Aorta (tissue), 5 donors: ENCODE measurements at regions not wholly inside any gene's neighbourhood (a gene's known extent, or its start where the extent isn't known, plus 50 kb on each side); places are given as distances from the start of the nearest gene placed in this dataset.

Experiments
- ATAC-seq: fragments of 200-7000 bp; cut with Tn5 transposase; one replicate; pipeline ENCODE4 v1.9.1; 2022; ENCODE audit warnings: moderate library complexity; ENCODE audit not compliant: low FRiP score
- DNase-seq, 2 donors: peaks; one replicate each; pipeline ENCODE4 v3.0.0-alpha.2; 2020
- H3K27ac ChIP-seq, 2 donors: one replicate each; pipeline ENCODE4 v1.5.1; 2013; ENCODE audit warnings: low read length in 2 of 2, mild to moderate bottlenecking in 2 of 2, moderate library complexity in 2 of 2, control low read depth in 1 of 2, inconsistent platforms in 1 of 2, low read depth in 1 of 2
- H3K27me3 ChIP-seq, 2 donors: one replicate each; pipeline ENCODE4 v1.6.1; 2013; ENCODE audit warnings: control low read depth in 1 of 2, low read length in 1 of 2, mild to moderate bottlenecking in 1 of 2, moderate library complexity in 1 of 2; ENCODE audit not compliant: insufficient read depth in 2 of 2, control insufficient read depth in 1 of 2
- H3K36me3 ChIP-seq, 2 donors: one replicate each; pipeline ENCODE4 v1.6.1; 2013; ENCODE audit warnings: control low read depth in 1 of 2, low read length in 1 of 2, mild to moderate bottlenecking in 1 of 2; ENCODE audit not compliant: insufficient read depth in 2 of 2, control insufficient read depth in 1 of 2
- H3K4me1 ChIP-seq, 2 donors: one replicate each; pipeline ENCODE4 v1.6.1; 2013; ENCODE audit warnings: low read length in 2 of 2, control low read depth in 1 of 2, mild to moderate bottlenecking in 1 of 2, moderate library complexity in 1 of 2; ENCODE audit not compliant: insufficient read depth in 2 of 2, control insufficient read depth in 1 of 2
- H3K4me3 ChIP-seq, 2 donors: one replicate each; pipeline ENCODE4 v1.5.1; 2013; ENCODE audit warnings: low read length in 2 of 2, control low read depth in 1 of 2, mild to moderate bottlenecking in 1 of 2
- H3K9me3 ChIP-seq: one replicate; pipeline ENCODE4 v1.6.1; 2013; ENCODE audit warnings: mild to moderate bottlenecking, low read length; ENCODE audit not compliant: control insufficient read depth
- WGBS, 2 donors: extraction: QIAGEN DNeasy Blood & Tissue Kit; methylation state at CpG; one replicate each; pipeline ENCODE4 v1.1.7; 2013; 5-methylcytosine and 5-hydroxymethylcytosine counted together
- intact Hi-C, 2 donors: fragments of 100-400 bp; cut with DNase I; formaldehyde crosslinking; loops; one replicate each; pipeline versions ENCODE4 v1.14.2 to v1.15.0; 2022
- donor health status: healthy with polysubstance abuse.
- donor health status: Bipolar disorder and iron deficiency.
- donor health status: DM: no; HTN: no; CAD: no.
- donor health status: DM: no; HTN: no; CAD: no.
- donor health status: DM: yes; HTN: yes; CAD: no.

- Histone ChIP-seq H3K4me3 (no peak overlapping the region), H3K27ac (no peak overlapping the region), H3K4me1 (no peaks in the 10 kb centered on the region), H3K27me3 (no peaks in the 10 kb centered on the region), H3K9me3 (no peaks in the 10 kb centered on the region), H3K36me3 (no peaks in the 10 kb centered on the region)
- intact Hi-C loops: no loop called here
- ATAC-seq (no peak), DNase-seq (no peak)
- 52 to 55% methylated on average over 1 of the region's 1 CpG for WGBS, 2 donors
Measured at GRCh38 chr11:82234256-82234655, 499.4 kb downstream of the FAM181B start.

DNA sequence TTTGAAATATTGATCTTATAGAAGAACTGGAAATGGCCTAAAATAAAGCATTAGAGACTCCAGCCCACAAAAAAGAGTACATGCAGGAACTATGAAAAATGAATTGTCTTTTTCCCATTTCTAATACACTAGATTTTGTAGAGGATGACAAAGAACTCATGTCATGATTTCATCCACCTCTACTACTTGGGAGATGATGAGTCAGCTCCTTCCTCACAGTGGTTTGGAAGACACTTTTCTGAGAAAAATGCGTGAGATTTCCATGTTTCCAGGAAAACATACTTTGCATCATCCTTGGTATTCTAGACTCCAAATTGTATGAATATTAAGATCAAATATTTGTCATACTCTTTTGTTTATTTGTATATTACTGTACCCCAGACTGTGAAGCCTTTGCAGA, 500.5 kb downstream of the FAM181B start:
- WGBS, 2 donors: 93% methylated on average over 1 of the region's 1 CpG
- no peak for ATAC-seq
- intact Hi-C loops: no loop called here

DNA sequence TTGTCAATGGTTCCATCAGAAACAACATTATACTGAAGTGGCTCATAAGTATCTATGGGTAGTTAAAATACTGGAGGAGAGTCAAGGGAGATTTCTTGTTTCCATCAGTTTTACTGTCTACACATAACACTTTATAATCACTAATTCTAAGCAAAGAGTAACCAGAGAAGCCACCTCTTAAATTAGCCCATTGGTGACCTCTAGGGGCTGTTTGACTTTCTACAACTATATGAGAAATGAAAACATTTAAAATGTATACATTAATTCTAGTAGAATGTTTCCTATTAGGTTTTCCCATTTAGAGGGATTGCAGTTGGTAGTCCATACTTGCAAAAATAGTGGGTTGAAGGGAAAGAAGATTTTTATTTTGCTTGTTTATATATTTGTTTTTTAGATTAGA, 504.3 kb downstream of the FAM181B start:
- Histone ChIP-seq H3K4me1 (no peaks in the 10 kb centered on the region), H3K27me3 (no peaks in the 10 kb centered on the region), H3K9me3 (peaks cover 3% of the 10 kb centered on the region), H3K4me3 (no peak overlapping the region), H3K36me3 (no peaks in the 10 kb centered on the region), H3K27ac (no peak overlapping the region)
- DNase-seq (no peak), ATAC-seq (no peak)
- intact Hi-C loops: loop anchor here (10.0 kb wide), 1 partner anchor 585 kb away; no protein-coding TSS in a partner anchor

More for the DNA sequence above, 500.5 kb downstream of the FAM181B start:
- no peak for DNase-seq
- Histone ChIP-seq H3K4me3 (no peak overlapping the region), H3K36me3 (no peaks in the 10 kb centered on the region), H3K4me1 (no peaks in the 10 kb centered on the region), H3K9me3 (no peaks in the 10 kb centered on the region), H3K27ac (no peak overlapping the region), H3K27me3 (no peaks in the 10 kb centered on the region)

DNA sequence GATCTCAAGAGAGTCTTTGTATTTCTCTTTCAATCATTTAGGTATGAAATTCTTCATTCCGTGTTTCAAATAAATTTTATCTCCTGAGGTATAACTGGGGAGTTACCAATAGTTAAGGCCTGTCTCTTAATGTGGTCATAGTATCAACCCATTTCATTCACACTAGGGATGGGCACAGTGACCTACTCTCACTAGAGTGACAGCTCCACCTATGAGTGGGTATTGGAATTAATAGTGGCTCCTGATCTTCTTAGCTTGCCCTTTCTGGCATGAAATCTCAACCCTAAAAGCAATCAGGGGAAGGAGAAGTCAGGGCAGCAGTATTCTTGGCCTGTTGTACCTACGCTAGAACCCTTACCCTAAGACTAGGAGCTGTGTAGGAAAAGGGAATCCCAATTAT, 507.7 kb downstream of the FAM181B start:
- intact Hi-C loops: loop anchor here (10.0 kb wide), 1 partner anchor 581 kb away; no protein-coding TSS in a partner anchor
- Histone ChIP-seq H3K4me1 (no peaks in the 10 kb centered on the region), H3K4me3 (no peak overlapping the region), H3K27ac (no peak overlapping the region), H3K27me3 (no peaks in the 10 kb centered on the region), H3K9me3 (peaks cover 3% of the 10 kb centered on the region), H3K36me3 (no peaks in the 10 kb centered on the region)
- DNase-seq (no peak), ATAC-seq (no peak)
- 82 to 83% methylated on average over 2 of the region's 2 CpGs for WGBS, 2 donors

DNA sequence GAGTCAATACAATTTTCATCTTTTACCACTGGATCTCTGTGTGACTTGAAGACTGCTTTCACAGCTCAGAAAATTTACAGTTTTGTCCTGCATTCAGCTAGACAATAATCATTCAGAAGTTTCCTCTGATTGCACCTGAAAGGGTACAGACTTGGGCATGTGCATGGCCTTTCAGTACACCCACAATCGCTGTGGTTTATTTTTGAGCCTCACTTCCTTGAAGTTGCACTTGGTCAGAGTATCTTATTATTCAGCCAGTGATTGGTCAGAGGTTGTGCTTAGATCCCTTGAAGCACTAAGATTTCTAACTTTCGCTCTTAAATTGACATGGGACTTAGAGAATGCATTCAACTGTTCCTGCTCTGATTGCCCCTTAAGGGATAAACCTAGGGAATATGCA, 508.2 kb downstream of the FAM181B start:
- 84 to 87% methylated on average over 2 of the region's 2 CpGs for WGBS, 2 donors
- H3K9me3 ChIP-seq: peaks cover 3% of the 10 kb centered on the region
- no peaks in the 10 kb centered on the region for H3K36me3 ChIP-seq
- DNase-seq (no peak), ATAC-seq (no peak)
- no peaks in the 10 kb centered on the region for H3K4me1 ChIP-seq
- no peaks in the 10 kb centered on the region for H3K27me3 ChIP-seq
- H3K27ac ChIP-seq: no peak overlapping the region
- intact Hi-C loops: loop anchor here (10.0 kb wide), 1 partner anchor 581 kb away; no protein-coding TSS in a partner anchor
- H3K4me3 ChIP-seq: no peak overlapping the region

GRCh38 chr11:82216927-82217570, 516.6 kb downstream of the FAM181B start:
- no peaks in the 10 kb centered on the region for H3K4me1 ChIP-seq
- ATAC-seq: no peak
- H3K27ac ChIP-seq: no peak overlapping the region
- no peak overlapping the region for H3K4me3 ChIP-seq
- intact Hi-C loops: no loop called here
- H3K9me3 ChIP-seq: no peaks in the 10 kb centered on the region
- WGBS, 2 donors: 54 to 67% methylated on average over 3 of the region's 3 CpGs
- H3K36me3 ChIP-seq: no peaks in the 10 kb centered on the region
- no peak for DNase-seq
- H3K27me3 ChIP-seq: no peaks in the 10 kb centered on the region

- no peak for ATAC-seq
- H3K27me3 ChIP-seq: no peaks in the 10 kb centered on the region
- intact Hi-C loops: no loop called here
- no peak for DNase-seq
- 63 to 66% methylated on average over 1 of the region's 1 CpG for WGBS, 2 donors
- no peak overlapping the region for H3K27ac ChIP-seq
- H3K4me3 ChIP-seq: no peak overlapping the region
- H3K36me3 ChIP-seq: no peaks in the 10 kb centered on the region
- H3K9me3 ChIP-seq: no peaks in the 10 kb centered on the region
- H3K4me1 ChIP-seq: no peaks in the 10 kb centered on the region
Measured at GRCh38 chr11:82210011-82210410, 523.7 kb downstream of the FAM181B start.

GRCh38 chr11:82195283-82195682, 538.4 kb downstream of the FAM181B start:
- Histone ChIP-seq H3K4me1 (peaks cover 0 to 1% of the 10 kb centered on the region in 2 donors), H3K9me3 (no peaks in the 10 kb centered on the region), H3K36me3 (no peaks in the 10 kb centered on the region), H3K4me3 (no peak overlapping the region), H3K27me3 (no peaks in the 10 kb centered on the region), H3K27ac (no peak overlapping the region)
- 61 to 67% methylated on average over 3 of the region's 3 CpGs for WGBS, 2 donors
- no peak for DNase-seq
- ATAC-seq: no peak
- intact Hi-C loops: no loop called here

DNA sequence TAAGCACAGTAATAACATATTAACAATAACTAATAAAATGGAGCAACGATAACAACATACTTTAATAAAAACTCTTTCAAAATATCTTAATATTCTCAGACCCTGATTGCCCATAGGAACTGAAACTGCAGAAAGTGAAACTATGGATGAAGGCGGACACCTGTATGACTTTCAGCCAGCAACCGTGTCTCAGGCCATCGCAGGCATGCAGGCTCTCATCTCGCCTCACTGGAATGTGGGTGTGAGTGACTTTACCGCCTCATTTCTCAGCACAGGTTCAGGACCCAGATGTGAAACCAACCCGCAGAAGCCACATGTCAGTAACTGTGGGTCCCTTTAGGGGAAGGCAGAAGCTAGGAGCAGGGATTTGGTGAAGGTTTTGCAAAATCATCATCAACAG, 539.1 kb downstream of the FAM181B start:
- no peaks in the 10 kb centered on the region for H3K27me3 ChIP-seq
- intact Hi-C loops: no loop called here
- no peaks in the 10 kb centered on the region for H3K9me3 ChIP-seq
- H3K4me1 ChIP-seq: peaks cover 0 to 1% of the 10 kb centered on the region in 2 donors
- no peaks in the 10 kb centered on the region for H3K36me3 ChIP-seq
- no peak overlapping the region for H3K4me3 ChIP-seq
- WGBS, 2 donors: 59 to 72% methylated on average over 7 of the region's 7 CpGs
- ATAC-seq: no peak
- DNase-seq: no peak
- H3K27ac ChIP-seq: no peak overlapping the region
